ENCODE measurements at regions not wholly inside any gene's neighbourhood (a gene's known extent, or its start where the extent isn't known, plus 50 kb on each side); places are given as distances from the start of the nearest gene placed in this dataset.

DNA sequence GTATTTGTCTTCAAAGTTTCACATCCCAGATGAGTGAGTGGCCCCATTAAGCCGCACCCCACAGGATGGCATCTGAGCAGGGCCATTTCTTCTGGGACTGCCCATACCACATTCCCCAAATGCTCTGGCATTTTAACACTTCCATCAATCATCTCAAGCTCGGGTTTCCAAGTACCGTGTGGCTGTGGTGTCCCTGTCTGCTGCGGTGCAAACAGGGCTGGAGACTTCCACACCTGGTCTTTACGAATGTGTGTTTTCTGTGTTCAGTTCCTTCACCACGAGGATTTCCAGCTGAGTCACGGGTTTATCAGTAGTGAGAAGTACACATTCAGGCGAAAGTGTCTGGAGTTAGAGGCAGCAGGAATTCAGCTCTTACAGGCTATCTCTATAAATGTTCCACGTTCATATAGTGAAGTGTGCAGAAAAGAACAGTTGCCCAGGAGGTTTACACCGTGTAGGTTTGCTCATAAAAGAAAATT is 195.2 kb downstream of the RHOU start:
- TF ChIP-seq, protein P1, sequence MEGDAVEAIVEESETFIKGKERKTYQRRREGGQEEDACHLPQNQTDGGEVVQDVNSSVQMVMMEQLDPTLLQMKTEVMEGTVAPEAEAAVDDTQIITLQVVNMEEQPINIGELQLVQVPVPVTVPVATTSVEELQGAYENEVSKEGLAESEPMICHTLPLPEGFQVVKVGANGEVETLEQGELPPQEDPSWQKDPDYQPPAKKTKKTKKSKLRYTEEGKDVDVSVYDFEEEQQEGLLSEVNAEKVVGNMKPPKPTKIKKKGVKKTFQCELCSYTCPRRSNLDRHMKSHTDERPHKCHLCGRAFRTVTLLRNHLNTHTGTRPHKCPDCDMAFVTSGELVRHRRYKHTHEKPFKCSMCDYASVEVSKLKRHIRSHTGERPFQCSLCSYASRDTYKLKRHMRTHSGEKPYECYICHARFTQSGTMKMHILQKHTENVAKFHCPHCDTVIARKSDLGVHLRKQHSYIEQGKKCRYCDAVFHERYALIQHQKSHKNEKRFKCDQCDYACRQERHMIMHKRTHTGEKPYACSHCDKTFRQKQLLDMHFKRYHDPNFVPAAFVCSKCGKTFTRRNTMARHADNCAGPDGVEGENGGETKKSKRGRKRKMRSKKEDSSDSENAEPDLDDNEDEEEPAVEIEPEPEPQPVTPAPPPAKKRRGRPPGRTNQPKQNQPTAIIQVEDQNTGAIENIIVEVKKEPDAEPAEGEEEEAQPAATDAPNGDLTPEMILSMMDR (IDR thresholded peaks at IDR 0.05): no peak
- no peak for TF ChIP-seq POLR2AphosphoS5 (IDR thresholded peaks at IDR 0.05)
- TF ChIP-seq POLR2A (IDR thresholded peaks at IDR 0.05): no peak
- no peak for TF ChIP-seq EP300 (IDR thresholded peaks at IDR 0.05; ENCODE audit: low read depth)
- intact Hi-C loops (cut with DNase I; ENCODE audit: low total_unique reads): no loop called here
- no peak for DNase-seq
- peaks cover 0 to 29% (median 11%) of the 10 kb centered on the region in 4 donors for H3K4me1 ChIP-seq
- no peaks in the 10 kb centered on the region for H3K9me3 ChIP-seq
- H3K36me3 ChIP-seq: no peaks in the 10 kb centered on the region
- H3K4me3 ChIP-seq: no peak overlapping the region
- H3K27me3 ChIP-seq: no peaks in the 10 kb centered on the region
- in situ Hi-C loops (cut with MboI; ENCODE audit: low pct_ligation_motif_present in 1 of 4, low pct_unique_long_range_greater_than_20kb in 1 of 4, low sequenced_read_pairs in 3 of 4): no loop called here
- WGBS, 2 donors (ENCODE audit: low coverage in 1 of 2): 46 to 67% methylated on average over 1 to 10 of the region's 10 CpGs
- peak overlapping the region; percentile 70 to 73 (median 72) for H3K27ac ChIP-seq

DNA sequence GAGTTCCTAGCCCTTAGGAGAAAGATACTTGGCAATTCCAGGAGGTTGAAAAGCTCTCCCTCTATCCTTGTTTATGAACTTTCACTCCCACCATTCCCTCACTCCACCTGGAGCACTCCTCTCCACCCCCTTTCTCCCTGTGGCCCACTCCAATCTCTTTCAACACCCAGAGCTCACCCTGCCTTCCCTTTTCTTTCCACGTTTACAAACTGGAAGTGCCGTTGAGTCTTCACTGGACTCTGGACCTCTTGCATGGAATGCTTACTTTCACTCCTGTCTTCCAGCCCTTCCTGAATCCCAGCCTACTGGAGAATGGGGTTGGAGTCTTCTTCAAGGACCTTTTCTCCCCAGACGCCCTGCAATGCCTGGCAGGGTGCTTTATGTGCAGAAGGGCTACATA is 198.5 kb downstream of the RHOU start:
- Histone ChIP-seq H3K4me3 (no peak overlapping the region), H3K27ac (peak overlapping the region in 3 of 4 donors; percentile 11 to 57 (median 32)), H3K27me3 (no peaks in the 10 kb centered on the region), H3K9me3 (no peaks in the 10 kb centered on the region), H3K4me1 (peaks cover 0 to 61% (median 24%) of the 10 kb centered on the region in 4 donors), H3K36me3 (no peaks in the 10 kb centered on the region)
- intact Hi-C loops (cut with DNase I; ENCODE audit: low total_unique reads): no loop called here
- WGBS, 2 donors (ENCODE audit: low coverage in 1 of 2): 63% methylated on average over 3 of the region's 3 CpGs; no CpG with 5 or more reads in 1 of the 2 donors
- DNase-seq: no peak
- TF ChIP-seq POLR2A (IDR thresholded peaks at IDR 0.05): peak; percentile 27
- TF ChIP-seq EP300 (IDR thresholded peaks at IDR 0.05; ENCODE audit: low read depth): no peak
- peak in 1 of 3 donors; percentile 17 for TF ChIP-seq POLR2AphosphoS5 (IDR thresholded peaks at IDR 0.05)
- in situ Hi-C loops (cut with MboI; ENCODE audit: low pct_ligation_motif_present in 1 of 4, low pct_unique_long_range_greater_than_20kb in 1 of 4, low sequenced_read_pairs in 3 of 4): no loop called here

DNA sequence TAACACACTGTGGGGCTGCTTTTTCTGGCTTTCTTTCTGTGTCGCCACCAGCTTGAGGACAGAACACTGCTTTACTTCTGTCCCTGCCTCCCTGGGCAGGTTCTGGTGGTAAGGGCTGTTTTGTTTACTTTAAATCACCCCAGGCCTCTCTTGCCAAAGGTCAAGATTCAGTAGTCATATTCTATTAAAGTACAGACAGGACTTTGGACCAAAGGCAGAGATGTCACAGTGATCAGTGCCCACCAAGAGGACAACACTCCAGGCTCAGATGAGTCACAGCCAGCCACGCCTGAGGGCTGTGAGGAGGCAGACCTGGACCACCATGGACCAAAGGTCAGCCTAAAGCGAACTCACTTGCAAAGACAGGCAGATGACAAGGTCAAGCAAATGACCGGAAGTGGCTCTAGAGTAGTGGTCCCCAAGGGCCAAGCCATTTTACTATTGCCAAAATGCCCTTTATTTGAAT is 200.0 kb downstream of the RHOU start:
- TF ChIP-seq POLR2AphosphoS5 (IDR thresholded peaks at IDR 0.05) (peak in 2 of 3 donors; percentile 12 to 25), POLR2A (IDR thresholded peaks at IDR 0.05) (no peak)
- no peaks in the 10 kb centered on the region for H3K27me3 ChIP-seq
- intact Hi-C loops (cut with DNase I; ENCODE audit: low total_unique reads) (no loop called here), in situ Hi-C loops (cut with MboI; ENCODE audit: low pct_ligation_motif_present in 1 of 4, low pct_unique_long_range_greater_than_20kb in 1 of 4, low sequenced_read_pairs in 3 of 4) (no loop called here)
- WGBS, 2 donors (ENCODE audit: low coverage in 1 of 2): 60 to 89% methylated on average over 1 to 4 of the region's 4 CpGs
- peaks cover 0 to 56% (median 24%) of the 10 kb centered on the region in 4 donors for H3K4me1 ChIP-seq
- no peak overlapping the region for H3K4me3 ChIP-seq
- H3K36me3 ChIP-seq: no peaks in the 10 kb centered on the region
- no peak for DNase-seq
- no peaks in the 10 kb centered on the region for H3K9me3 ChIP-seq
- H3K27ac ChIP-seq: peak overlapping the region in 3 of 4 donors; percentile 30 to 57 (median 42)

DNA sequence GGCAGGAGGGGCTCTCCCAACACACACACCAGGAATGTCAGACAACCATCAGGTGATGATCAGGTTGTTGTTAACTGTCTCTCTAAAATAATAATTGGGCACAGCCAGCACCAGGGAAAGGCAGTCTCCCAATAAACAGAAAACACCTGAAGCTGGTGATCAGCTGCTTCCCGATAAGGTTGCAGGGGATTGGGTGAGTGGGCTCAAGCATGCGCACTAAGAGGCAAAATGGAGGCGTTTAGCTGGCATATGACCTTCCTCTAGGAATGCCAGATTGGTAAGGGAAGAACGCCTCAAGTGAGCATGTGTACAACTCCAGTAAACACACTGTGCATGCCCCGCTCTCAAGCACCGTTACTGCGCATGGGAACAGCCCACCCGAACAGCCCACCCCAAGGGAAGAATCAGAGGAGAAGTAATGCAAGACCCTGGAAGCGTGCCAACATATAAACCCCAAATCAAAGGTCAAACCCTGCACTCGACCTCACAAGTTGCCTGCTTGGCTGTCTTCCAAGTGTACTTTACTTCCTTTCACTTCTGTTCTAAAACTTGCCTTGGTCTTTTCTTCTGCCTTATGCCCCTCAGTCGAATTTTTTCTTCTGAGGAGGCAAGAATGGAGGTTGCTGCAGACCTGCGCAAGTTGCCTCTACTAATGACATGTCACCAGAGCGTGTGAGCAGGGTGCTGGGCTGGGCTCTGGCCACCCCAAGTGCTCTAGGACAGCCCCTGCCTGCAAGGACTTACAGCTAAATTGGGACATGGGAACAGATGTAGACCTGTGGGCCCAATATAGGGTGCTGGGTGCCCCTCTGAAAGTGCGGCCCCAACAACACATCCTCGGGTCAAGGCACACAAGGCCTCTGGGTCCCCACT is 200.8 kb downstream of the RHOU start:
- TF ChIP-seq POLR2A (IDR thresholded peaks at IDR 0.05) (no peak), POLR2AphosphoS5 (IDR thresholded peaks at IDR 0.05) (peak in 1 of 3 donors; percentile 18)
- TF ChIP-seq, protein P1 (IDR thresholded peaks at IDR 0.05): no peak
- Histone ChIP-seq H3K36me3 (no peaks in the 10 kb centered on the region), H3K4me1 (peaks cover 0 to 50% (median 23%) of the 10 kb centered on the region in 4 donors), H3K9me3 (no peaks in the 10 kb centered on the region), H3K27ac (peak overlapping the region; percentile 27 to 42 (median 36)), H3K4me3 (no peak overlapping the region), H3K27me3 (no peaks in the 10 kb centered on the region)
- no peak for DNase-seq
- WGBS, 2 donors (ENCODE audit: low coverage in 1 of 2): 56 to 61% methylated on average over 11 to 15 of the region's 15 CpGs
- intact Hi-C loops (cut with DNase I; ENCODE audit: low total_unique reads): no loop called here
- in situ Hi-C loops (cut with MboI; ENCODE audit: low pct_ligation_motif_present in 1 of 4, low pct_unique_long_range_greater_than_20kb in 1 of 4, low sequenced_read_pairs in 3 of 4): no loop called here

DNA sequence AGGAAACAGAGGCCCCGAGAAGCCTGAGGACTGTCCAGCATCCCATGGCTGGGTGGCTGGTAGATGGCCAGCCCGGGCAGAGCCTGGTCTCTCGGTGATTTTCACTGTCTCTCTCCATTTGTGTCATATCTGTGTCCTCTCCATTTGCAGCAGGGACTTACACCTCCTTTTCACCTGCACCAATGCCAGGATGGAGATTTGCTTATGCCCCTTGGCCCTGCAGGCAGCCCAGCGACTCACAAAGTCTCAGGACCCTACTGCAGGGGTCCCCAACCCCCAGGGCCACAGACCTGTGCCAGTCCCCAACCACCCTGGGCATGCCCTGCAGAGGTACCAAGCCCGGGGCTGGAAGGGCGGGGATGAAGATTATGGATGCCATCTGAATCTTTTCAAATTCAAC is 201.6 kb downstream of the RHOU start:
- WGBS, 2 donors (ENCODE audit: low coverage in 1 of 2): 67 to 90% methylated on average over 1 to 6 of the region's 6 CpGs
- Histone ChIP-seq H3K9me3 (no peaks in the 10 kb centered on the region), H3K27me3 (no peaks in the 10 kb centered on the region), H3K4me1 (peaks cover 0 to 46% (median 22%) of the 10 kb centered on the region in 4 donors), H3K36me3 (no peaks in the 10 kb centered on the region), H3K27ac (no peak overlapping the region), H3K4me3 (no peak overlapping the region)
- DNase-seq: no peak
- in situ Hi-C loops (cut with MboI; ENCODE audit: low pct_ligation_motif_present in 1 of 4, low pct_unique_long_range_greater_than_20kb in 1 of 4, low sequenced_read_pairs in 3 of 4) (no loop called here), intact Hi-C loops (cut with DNase I; ENCODE audit: low total_unique reads) (no loop called here)
- TF ChIP-seq, protein P1 (IDR thresholded peaks at IDR 0.05): no peak
- no peak for TF ChIP-seq POLR2A (IDR thresholded peaks at IDR 0.05)
- TF ChIP-seq EP300 (IDR thresholded peaks at IDR 0.05; ENCODE audit: low read depth): no peak
- no peak for TF ChIP-seq POLR2AphosphoS5 (IDR thresholded peaks at IDR 0.05)
